Fibroblast of skin of back (primary cell): ENCODE measurements at regions not wholly inside any gene's neighbourhood (a gene's known extent, or its start where the extent isn't known, plus 50 kb on each side); places are given as distances from the start of the nearest gene placed in this dataset.
"Not testable (repeated sequence)": the region's sequence is repeated elsewhere in the genome, so short reads cannot be mapped to it uniquely, and the experiment has no call there.

Source experiments
- DNase-seq: peaks from one replicate; pipeline ENCODE4 v3.0.0-alpha.2; 2013

DNA sequence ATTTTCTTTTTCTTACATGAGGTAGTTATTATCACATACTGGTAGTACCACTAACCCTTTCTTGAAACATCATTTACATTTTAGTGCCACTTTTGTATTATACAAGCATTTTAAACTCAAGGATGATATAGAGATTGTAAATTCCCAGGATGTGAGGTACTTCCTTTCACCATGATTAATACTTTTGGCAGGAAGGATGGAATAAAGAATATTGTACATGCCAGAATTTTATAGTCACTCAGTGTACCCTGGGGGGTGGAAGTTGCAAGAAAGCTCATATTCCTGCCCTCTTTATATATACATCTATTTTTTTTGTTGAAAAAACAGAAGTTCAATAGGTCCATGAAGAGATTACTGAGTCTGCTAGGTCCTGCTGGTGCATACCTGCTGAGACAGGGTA is 141.0 kb upstream of the PLSCR5 start:
- DNase-seq = peak; percentile 91

DNA sequence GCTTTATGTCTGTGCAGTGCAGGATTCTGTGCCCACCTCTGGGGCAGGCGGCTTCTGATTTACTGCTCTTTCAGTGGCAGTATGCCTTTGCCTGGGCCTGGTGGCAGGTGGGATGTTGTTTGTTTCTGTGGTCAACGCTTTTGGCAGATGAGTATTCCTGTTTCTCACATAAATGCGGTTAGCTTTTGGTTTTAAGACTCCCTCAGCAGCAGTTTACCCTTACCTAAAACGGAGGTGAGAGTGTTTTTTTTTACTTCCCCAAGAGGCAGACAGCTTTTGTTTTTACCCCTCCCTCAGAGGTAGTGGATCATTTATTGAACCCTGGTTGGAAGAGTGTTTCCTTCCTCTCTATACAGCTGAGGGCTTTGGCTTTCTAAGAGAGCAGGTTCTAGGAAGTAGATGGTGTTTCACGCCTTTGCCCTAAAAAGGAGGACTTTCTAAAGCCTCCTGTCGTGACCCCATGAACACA is 134.1 kb upstream of the PLSCR5 start:
- no peak for DNase-seq

DNA sequence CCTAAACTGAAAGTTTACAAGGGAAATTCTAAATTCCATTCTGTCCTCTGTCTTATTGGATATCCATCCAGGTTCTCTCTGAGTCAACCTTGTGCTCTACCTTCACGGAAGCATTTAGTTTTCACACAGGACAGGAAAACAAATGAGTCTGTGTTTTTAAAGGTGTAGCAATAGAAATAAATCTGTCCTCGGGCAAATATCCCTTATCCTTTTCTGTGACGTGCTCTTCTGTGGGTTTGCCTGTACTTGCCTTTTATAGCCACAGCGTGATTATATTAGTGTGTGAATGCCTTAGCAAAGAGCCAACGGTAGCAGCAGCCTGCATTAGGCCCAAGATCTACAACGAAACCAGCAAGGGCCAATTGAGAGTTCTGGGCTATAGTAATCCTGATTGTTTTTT is 127.2 kb upstream of the PLSCR5 start:
- no peak for DNase-seq

DNA sequence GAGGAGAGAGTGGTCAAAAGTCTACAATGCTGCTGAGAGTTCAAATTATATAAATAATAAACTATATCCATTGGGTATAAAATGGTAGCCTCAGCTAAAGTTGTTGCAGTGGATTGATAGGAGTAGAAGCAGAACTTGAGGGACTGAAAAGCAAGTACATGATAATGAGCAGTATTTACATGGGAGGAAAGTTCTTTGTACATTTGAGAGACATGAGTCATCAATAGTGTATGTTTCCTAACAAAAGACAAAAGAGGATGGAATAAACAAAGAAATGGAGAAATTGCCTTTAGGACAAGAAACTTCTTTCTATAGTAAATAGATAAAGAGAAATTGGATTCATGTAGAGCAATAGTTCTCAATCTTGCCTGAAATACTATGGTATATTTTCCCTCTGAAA is 110.0 kb upstream of the PLSCR5 start:
- peak; percentile 24 for DNase-seq

DNA sequence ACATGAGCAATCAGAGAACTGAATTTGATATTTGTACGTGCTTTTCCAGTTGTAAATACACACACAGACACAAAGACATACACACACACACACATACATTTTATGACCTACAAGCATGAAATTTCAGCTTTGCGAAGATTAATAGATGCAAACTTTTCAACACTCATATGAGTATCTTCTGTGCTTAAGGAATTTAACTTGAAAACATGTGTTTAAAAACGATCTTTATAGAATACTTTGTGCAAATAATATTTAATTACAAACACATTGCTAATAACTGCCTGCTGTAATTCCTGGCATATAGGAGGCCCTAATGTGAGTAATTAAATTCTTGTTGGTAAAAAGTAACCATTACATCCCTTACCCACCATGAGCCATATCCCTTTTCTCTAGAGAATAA is 107.7 kb upstream of the PLSCR5 start:
- peak; percentile 5 for DNase-seq

DNA sequence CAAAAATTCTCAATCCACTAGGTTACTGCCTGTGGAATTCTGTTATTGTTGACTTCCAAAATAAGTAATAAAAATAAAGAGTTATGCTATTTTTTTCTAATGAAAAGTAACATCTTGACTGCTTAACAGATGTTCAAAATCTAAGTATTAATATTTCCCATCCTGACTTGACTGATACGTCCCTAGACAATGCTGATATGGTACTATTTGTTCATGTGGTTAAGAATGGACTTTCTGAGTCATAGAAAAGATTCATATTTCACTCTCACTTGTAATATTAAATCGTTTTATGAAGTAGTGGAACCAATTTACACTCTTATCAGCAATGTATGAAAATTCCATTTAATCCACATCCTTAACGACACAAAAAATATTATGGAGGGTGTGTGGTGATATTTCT is 104.8 kb upstream of the PLSCR5 start:
- peak; percentile 33 for DNase-seq

DNA sequence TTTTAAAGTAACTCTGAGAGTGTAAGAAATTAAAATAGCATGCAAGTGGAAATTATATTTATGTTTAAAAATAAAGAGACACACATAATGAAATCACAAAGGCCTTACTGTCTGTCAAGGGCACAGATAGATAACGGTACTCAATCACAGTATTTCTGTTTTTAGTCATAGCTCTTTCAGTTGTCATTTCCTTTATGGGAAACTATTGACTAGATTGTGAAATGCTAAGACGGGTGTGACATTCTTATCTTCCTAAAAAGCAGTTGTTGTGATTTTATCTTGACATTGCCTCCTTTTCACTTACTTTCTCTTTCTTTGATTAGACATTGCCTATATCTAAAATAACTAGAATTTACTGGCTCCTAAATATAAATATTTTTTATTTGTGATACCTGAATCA is 100.1 kb upstream of the PLSCR5 start:
- DNase-seq = no peak

DNA sequence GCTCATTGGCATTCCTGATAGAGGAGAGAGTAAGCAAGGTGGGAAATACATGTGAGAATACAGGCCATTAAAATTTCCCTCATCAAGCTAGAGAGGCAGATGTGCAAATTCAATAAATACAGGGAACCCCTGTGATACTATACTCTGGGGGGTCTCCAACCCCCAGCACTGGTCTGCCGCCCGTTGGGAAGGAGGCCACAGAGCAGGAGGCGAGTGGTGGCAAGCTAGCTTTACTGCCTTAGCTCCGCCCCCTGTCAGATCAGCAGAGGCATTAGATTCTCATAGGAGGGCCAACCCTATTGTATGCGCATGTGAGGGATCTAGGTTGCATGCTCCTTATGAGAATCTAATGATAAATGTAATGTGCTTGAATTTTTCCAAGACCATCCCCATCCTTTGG is 97.1 kb upstream of the PLSCR5 start:
- no peak for DNase-seq

DNA sequence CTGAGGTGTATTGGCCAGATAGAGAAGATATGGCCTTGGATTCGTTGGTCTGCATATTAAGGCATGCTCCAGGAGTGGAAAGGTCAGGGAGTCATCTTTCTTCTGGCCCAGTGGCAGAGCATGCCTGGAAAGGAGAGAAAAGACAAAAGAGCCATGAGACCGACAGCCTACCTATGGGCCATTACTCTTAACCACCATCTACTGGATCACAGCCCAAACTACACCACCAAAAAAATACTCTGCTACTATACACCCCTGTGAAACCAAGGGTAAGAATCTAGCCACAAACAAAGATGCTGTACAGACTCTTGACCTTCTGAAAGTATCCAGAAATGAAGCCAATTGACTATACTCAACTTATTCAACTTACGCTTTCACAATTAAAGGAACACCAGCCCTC is 96.1 kb upstream of the PLSCR5 start:
- DNase-seq = no peak

DNA sequence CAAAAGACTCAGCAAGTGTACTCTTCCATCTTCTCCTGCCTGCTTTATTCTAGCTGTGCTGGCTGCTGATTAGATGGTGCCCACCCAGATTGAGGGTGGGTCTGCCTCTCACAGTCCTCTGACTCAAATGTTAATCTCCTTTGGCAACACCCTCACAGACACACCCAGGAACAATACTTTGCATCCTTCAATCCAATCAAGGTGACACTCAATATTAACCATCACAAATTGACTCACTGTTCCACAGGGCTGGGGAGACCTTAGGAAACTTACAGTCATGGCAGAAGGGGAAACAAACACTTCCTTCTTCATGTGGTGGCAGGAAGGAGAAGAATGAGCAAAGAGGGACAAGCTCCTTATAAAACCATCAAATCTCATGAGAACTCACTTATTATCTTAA is 94.9 kb upstream of the PLSCR5 start:
- DNase-seq = not testable (repeated sequence)

DNA sequence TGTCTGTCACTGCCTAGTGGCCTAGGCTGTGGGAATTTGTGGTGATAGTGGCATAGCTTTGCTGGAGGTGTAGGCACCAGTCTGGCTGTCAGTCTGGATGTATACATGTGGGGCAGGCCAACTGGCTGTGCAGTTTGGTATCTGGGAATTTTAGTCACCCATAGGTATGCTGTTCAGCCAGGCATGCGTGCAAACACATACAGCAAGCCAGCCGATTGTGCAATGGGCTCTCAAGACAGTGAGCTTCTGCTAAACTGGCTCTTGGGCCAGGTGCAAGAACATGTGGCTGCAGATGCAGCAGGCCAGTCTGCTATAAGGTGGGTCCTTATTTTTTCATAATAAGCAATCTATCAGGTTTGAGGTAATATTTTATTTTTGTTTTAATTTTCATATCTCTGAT is 87.1 kb upstream of the PLSCR5 start:
- no peak for DNase-seq

DNA sequence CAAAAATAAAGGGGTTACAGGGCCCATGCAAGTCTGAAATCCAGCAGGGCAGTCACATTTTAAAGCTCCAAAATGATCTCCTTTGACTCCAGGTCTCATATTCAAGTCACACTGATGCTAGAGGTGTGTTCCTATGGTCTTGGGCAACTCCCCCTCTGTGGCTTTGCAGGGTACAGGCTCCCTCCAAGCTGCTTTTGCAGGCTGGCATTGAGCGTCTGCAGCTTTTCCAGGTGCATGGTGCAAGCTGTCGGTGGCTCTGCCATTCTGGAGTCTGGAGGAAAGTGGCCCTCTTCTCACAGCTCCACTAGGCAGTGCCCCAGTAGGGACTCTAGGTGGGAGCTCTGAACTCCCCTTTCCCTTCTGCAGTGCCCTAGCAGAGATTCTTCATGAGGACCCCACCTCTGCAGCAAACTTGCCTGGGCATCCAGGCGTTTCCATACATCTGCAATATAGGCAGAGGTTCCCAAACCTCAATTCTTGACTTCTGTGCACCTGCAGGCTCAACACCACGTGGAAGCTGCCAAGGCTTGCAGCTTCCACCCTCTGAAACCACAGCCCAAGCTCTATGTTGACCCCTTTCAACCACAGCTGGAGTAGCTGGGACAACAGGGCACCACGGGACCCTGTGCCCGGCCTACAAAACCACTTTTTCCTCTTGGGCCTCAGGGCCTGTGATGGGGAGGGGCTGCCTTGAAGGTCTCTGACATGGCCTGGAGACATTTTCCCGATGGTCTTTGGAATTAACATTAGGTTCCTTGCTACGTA is 80.1 kb upstream of the PLSCR5 start:
- DNase-seq = no peak

DNA sequence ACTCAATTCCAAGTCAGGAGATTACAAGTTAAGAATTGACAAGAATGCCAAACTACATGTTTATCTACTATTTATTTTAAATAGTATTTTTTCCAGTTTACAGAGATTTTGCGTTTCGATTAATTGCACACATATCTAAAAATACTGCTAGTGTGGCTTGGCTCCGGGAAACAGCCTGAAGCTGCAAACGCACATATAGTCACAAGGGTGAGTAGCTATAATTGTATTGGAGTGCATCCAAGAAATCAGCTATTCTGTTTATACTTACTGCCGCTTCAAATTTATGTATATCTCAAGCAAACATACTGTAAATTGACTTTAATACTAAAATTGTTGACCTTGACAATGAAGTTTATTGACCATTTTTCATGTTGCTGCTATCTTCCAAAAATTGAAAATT is 77.0 kb upstream of the PLSCR5 start:
- peak; percentile 23 for DNase-seq

DNA sequence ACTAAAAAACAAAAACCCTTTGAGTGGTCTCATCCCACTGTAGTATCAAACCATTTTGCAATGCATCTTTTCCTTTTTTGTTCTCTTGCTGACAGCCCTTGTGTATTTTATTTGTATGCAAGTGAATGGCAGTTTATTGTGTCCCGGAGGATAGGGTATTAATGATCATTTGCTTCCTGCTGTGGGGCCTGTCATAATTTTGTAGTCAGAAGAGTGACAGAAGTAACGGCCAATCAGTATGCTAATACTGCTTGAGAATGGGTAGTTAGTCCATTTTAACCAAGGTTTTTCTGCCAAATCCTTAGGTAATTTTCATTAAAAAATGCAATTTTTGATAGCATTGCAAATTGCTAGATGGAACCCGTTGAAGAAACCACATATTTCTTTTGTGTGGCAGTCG is 75.5 kb upstream of the PLSCR5 start:
- DNase-seq = no peak

DNA sequence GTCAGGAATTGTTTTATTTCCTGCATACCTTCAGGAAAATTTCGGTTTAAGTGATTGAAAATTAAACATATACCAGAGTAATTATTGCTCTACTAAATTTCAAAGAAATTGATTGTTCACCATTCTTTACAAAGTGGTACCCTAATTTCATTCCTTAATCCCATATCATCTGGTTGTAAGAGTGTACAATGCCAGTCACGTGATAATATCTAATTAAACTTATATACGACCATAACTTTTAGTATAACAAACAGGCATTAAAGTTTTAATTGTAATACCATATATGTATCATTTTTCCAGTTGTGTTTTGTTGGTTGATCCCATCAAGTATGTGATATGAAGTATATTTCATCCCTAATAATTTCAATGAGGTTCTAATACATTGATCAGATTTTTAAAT is 74.8 kb upstream of the PLSCR5 start:
- no peak for DNase-seq

DNA sequence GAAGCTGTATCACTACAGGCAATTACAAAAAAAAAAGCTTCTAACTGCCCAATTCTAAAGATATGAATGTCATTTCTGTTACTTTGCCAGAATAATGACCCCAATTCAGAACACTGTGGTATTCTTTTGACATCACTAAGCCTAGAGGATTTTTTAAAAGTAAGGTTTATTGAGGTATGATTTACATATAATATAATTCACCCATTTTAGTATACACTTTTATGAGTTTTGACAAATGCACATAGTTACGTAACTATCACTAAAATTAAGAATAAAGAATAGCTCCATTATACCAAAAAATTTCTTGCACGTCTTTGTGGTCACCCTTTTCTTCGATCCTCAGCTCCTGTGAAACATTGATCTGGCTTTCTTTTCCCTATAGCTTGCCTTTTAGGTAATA is 74.0 kb upstream of the PLSCR5 start:
- DNase-seq = no peak

DNA sequence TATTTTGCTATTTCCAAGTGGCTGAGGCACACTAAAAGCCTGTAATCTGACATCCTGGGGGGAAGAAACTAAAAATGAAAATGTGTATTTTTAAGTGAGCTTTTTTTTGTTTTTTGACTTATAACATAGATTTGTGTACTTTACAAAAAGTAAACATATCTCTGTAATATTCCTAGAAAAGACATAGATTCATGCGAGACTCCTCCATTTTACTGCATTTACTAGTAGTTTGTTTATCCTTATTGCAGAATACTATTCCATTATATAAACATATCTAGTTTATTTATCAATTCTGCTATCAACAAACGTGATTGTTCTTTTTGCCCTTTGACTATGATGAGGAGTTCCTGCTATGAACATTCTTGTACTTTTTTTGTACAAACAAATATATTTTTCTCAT is 67.8 kb upstream of the PLSCR5 start:
- no peak for DNase-seq

DNA sequence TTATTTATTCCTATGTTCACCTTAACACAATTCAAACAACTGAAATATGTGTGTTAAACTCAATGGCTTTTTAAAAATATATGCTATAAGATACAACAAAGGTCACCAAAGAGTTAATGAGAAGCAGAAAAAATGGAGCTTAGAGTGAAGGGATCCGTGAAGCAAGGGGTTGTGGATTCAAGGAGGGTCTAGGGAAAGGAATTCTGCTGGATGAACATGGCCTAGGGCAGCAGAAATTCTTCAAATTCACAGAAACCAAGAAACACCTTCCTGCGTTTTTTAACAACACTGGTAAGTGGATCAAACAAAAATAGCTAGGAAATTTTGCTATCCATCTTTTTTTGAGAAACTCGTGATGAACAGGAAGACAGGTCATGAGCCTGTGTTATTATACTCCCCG is 59.3 kb upstream of the PLSCR5 start:
- no peak for DNase-seq

DNA sequence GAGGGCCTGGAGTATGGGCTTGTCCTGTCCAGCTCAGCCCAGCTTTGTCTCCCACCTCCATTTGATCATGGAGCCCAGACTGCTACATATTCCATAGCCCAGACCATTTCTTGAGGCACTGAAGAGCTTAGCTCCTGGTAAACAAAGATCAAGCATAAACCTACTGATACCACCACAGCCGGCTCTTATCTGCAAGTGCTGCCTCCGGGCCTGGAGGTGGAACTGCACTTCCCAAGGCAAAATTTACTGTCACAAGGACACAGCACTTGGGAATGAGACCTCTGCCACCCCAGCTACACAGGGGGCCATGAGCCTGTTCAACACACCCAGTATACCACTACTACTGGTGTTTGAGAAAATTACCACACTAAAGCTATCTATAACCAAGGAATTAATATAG is 53.7 kb upstream of the PLSCR5 start:
- DNase-seq = no peak

DNA sequence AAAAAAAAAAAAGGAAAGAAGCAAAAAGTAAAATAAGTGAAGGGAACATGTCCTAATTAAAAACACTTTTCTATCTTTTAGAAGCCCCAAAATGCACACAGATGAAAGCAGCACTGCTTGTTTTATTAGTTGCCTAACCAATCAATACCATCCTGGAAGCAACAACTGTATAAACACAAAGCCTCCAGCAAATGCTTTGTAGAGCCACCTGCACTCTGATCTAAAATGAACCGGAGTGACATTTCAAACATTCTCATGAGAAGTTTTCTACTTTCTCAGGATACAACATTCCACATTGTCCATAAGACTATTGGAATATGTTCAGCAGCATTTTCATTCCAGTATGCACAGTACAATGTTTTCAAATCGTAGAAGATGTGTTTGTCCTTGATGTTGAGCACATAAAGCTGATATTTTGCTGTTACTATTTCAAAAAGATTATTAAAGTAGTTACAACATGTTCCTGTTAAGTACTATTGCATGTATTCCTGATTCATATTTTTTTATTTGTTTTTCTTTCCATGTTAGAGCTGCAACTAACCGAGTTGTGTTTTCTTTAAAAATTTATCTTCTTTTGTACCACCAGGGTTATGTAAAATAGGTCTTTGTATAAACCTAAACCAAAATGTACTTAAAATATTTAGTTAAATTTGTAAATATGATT is 50.3 kb upstream of the PLSCR5 start:
- DNase-seq = no peak
